H9 (cell line): ENCODE measurements at regions not wholly inside any gene's neighbourhood (a gene's known extent, or its start where the extent isn't known, plus 50 kb on each side); places are given as distances from the start of the nearest gene placed in this dataset.

Experiments
- DNase-seq: peaks from one replicate; pipeline ENCODE4 v3.0.0-alpha.2; 2017
- H2AFZ ChIP-seq: one replicate; pipeline ENCODE4 v1.6.1; 2013; ENCODE audit warnings: mild to moderate bottlenecking, low read length, control low read depth, moderate library complexity
- H2AK5ac ChIP-seq: 2 replicates; pipeline ENCODE4 v1.6.1; 2013; ENCODE audit warnings: low read length, control low read depth, mixed read lengths; ENCODE audit not compliant: insufficient read length
- H2BK120ac ChIP-seq: one replicate; pipeline ENCODE4 v1.6.1; 2013; ENCODE audit warnings: low read depth, mild to moderate bottlenecking, low read length, control low read depth, inconsistent platforms; ENCODE audit not compliant: poor library complexity, severe bottlenecking
- H2BK12ac ChIP-seq: 2 replicates; pipeline ENCODE4 v1.6.1; 2013; ENCODE audit warnings: low read length, control low read depth, mixed read lengths, low read depth; ENCODE audit not compliant: insufficient read length
- H2BK15ac ChIP-seq: 2 replicates; pipeline ENCODE4 v1.6.1; 2013; ENCODE audit warnings: low read depth, low read length, control low read depth
- H2BK20ac ChIP-seq: one replicate; pipeline ENCODE4 v1.6.1; 2013; ENCODE audit warnings: low read depth, mild to moderate bottlenecking, low read length, control low read depth, inconsistent platforms; ENCODE audit not compliant: poor library complexity, severe bottlenecking
- H2BK5ac ChIP-seq: 2 replicates; pipeline ENCODE4 v1.6.1; 2013; ENCODE audit warnings: low read length, control low read depth, mixed read lengths; ENCODE audit not compliant: insufficient read length
- H3K14ac ChIP-seq: 2 replicates; pipeline ENCODE4 v1.6.1; 2013; ENCODE audit warnings: low read length, control low read depth; ENCODE audit not compliant: insufficient read depth
- H3K18ac ChIP-seq: 2 replicates; pipeline ENCODE4 v1.6.1; 2013; ENCODE audit warnings: low read depth, mild to moderate bottlenecking, mixed read lengths, low read length, control low read depth; ENCODE audit not compliant: insufficient read length
- H3K23ac ChIP-seq: 2 replicates; pipeline ENCODE4 v1.6.1; 2013; ENCODE audit warnings: low read length, control low read depth, mixed read lengths, low read depth; ENCODE audit not compliant: insufficient read length
- H3K23me2 ChIP-seq: 2 replicates; pipeline ENCODE4 v1.6.1; 2013; ENCODE audit warnings: low read depth, mild to moderate bottlenecking, mixed read lengths, low read length, control low read depth; ENCODE audit not compliant: insufficient read length, poor library complexity, severe bottlenecking
- H3K27ac ChIP-seq: 2 replicates; pipeline ENCODE4 v1.5.1; 2013; ENCODE audit warnings: low read length, control low read depth, mixed read lengths, low read depth; ENCODE audit not compliant: insufficient read length
- H3K27me3 ChIP-seq: 2 replicates; pipeline ENCODE4 v1.6.1; 2013; ENCODE audit warnings: low read length, control low read depth, inconsistent platforms; ENCODE audit not compliant: insufficient read depth
- H3K4ac ChIP-seq: 2 replicates; pipeline ENCODE4 v1.6.1; 2013; ENCODE audit warnings: low read depth, mild to moderate bottlenecking, control low read depth, inconsistent platforms, low read length, moderate library complexity
- H3K4me1 ChIP-seq: 2 replicates; pipeline ENCODE4 v1.6.1; 2013; ENCODE audit warnings: low read length, control low read depth, inconsistent platforms; ENCODE audit not compliant: insufficient read depth
- H3K4me2 ChIP-seq: 2 replicates; pipeline ENCODE4 v1.6.1; 2013; ENCODE audit warnings: low read length, control low read depth, mixed read lengths; ENCODE audit not compliant: insufficient read length, insufficient read depth
- H3K56ac ChIP-seq: 2 replicates; pipeline ENCODE4 v1.6.1; 2013; ENCODE audit warnings: low read depth, mild to moderate bottlenecking, mixed read lengths, low read length, control low read depth; ENCODE audit not compliant: insufficient read length
- H3K79me1 ChIP-seq: 2 replicates; pipeline ENCODE4 v1.6.1; 2013; ENCODE audit warnings: low read depth, mild to moderate bottlenecking, moderate library complexity, low read length, control low read depth, inconsistent platforms; ENCODE audit not compliant: insufficient read depth, poor library complexity, severe bottlenecking
- H3K79me2 ChIP-seq: 2 replicates; pipeline ENCODE4 v1.6.1; 2013; ENCODE audit warnings: low read length, control low read depth, inconsistent platforms; ENCODE audit not compliant: insufficient read depth
- H3K9ac ChIP-seq: 2 replicates; pipeline ENCODE4 v1.6.1; 2013; ENCODE audit warnings: low read length, control low read depth, mixed read lengths; ENCODE audit not compliant: insufficient read length; ENCODE audit errors: extremely low read depth
- H3K9me3 ChIP-seq: one replicate; pipeline ENCODE4 v1.6.1; 2013; ENCODE audit warnings: low read depth, low read length, inconsistent platforms; ENCODE audit not compliant: control insufficient read depth
- H3T11ph ChIP-seq: one replicate; pipeline ENCODE4 v1.6.1; 2013; ENCODE audit warnings: mild to moderate bottlenecking, low read length, control low read depth, inconsistent platforms
- H4K20me1 ChIP-seq: one replicate; pipeline ENCODE4 v1.6.1; 2013; ENCODE audit not compliant: control insufficient read depth, insufficient read length, insufficient read depth
- H4K5ac ChIP-seq: 2 replicates; pipeline ENCODE4 v1.6.1; 2013; ENCODE audit warnings: low read depth, mild to moderate bottlenecking, mixed read lengths, low read length, control low read depth; ENCODE audit not compliant: insufficient read length
- H4K8ac ChIP-seq: replicated peaks from 2 replicates; pipeline ENCODE4 v1.6.1; 2013; ENCODE audit warnings: low read length, control low read depth, mixed read lengths, low read depth; ENCODE audit not compliant: insufficient read length
- H4K91ac ChIP-seq: 2 replicates; pipeline ENCODE4 v1.6.1; 2013; ENCODE audit warnings: low read depth, mild to moderate bottlenecking, moderate library complexity, mixed read lengths, low read length, control low read depth; ENCODE audit not compliant: insufficient read length
- H3K27ac Mint-ChIP-seq, 3 experiments: 2 replicates in 2 of 3; 3 replicates in 1 of 3; pipeline ENCODE4 v1.8.0; 2020 to 2021; ENCODE audit warnings: mixed read lengths in 3 of 3, mild to moderate bottlenecking in 1 of 3, moderate library complexity in 1 of 3
- H3K27me3 Mint-ChIP-seq: 2 replicates; pipeline ENCODE4 v1.8.0; 2021; ENCODE audit warnings: low read depth, mild to moderate bottlenecking, moderate library complexity, mixed read lengths
- H3K36me3 Mint-ChIP-seq, 3 experiments: 2 replicates in 2 of 3; 3 replicates in 1 of 3; pipeline ENCODE4 v1.8.0; 2020 to 2021; ENCODE audit warnings: low read depth in 3 of 3, mixed read lengths in 3 of 3; ENCODE audit not compliant: insufficient read depth in 1 of 3
- H3K4me1 Mint-ChIP-seq, 2 experiments: 2 replicates each; pipeline ENCODE4 v1.8.0; 2020; ENCODE audit warnings: mixed read lengths in 2 of 2
- H3K4me3 Mint-ChIP-seq, 2 experiments: 2 replicates in 1 of 2; 3 replicates in 1 of 2; pipeline ENCODE4 v1.8.0; 2020 to 2021; ENCODE audit warnings: mild to moderate bottlenecking in 2 of 2, mixed read lengths in 2 of 2, moderate library complexity in 1 of 2
- H3K9me3 Mint-ChIP-seq, 2 experiments: 2 replicates in 1 of 2; 3 replicates in 1 of 2; pipeline ENCODE4 v1.8.0; 2020; ENCODE audit warnings: mild to moderate bottlenecking in 2 of 2, mixed read lengths in 2 of 2, moderate library complexity in 1 of 2
- CTCF ChIP-seq: fragments of 200-600 bp; sonication (generic); conservative IDR thresholded peaks from 3 replicates; pipeline ENCODE4 v1.8.0; 2021; ENCODE audit warnings: antibody characterized with exemption, mild to moderate bottlenecking
- WGBS: extraction: QIAGEN DNeasy Blood & Tissue Kit; methylation state at CpG from one replicate; pipeline ENCODE4 v1.1.7; 2013; ENCODE audit warnings: missing lambda C conversion rate, low lambda C conversion rate, mixed read lengths; ENCODE audit not compliant: insufficient read length; ENCODE audit errors: extremely low coverage; 5-methylcytosine and 5-hydroxymethylcytosine counted together

GRCh38 chr1:54461731-54462596 is 55.8 kb upstream of the SSBP3 start:
- H3K56ac ChIP-seq, result no peak overlapping the region
- no peak overlapping the region for H3T11ph ChIP-seq
- TF ChIP-seq CTCF, result no peak
- no CpG with 5 or more reads among the region's 16 CpGs for whole genome bisulfite sequencing
- H2BK12ac ChIP-seq, result no peak overlapping the region
- no peaks in the 10 kb centered on the region for H3K9me3 ChIP-seq
- no peak overlapping the region for H3K9ac ChIP-seq
- no peak for DNase-seq
- no peaks in the 10 kb centered on the region for H3K36me3 Mint-ChIP-seq
- no peak overlapping the region for H2BK5ac ChIP-seq
- no peaks in the 10 kb centered on the region for H3K79me1 ChIP-seq
- peaks cover 4% of the 10 kb centered on the region for H3K27me3 Mint-ChIP-seq
- no peaks in the 10 kb centered on the region for H3K27me3 ChIP-seq
- H3K23me2 ChIP-seq, result no peaks in the 10 kb centered on the region
- H3K27ac ChIP-seq, result no peak overlapping the region
- peaks cover 14% of the 10 kb centered on the region; the same call in 1 of the 2 replicates for H3K4me1 ChIP-seq
- H3K4me2 ChIP-seq, result no peak overlapping the region
- no peak overlapping the region for H3K14ac ChIP-seq
- H2BK20ac ChIP-seq, result no peak overlapping the region
- no peak overlapping the region for H2BK120ac ChIP-seq
- H3K9me3 Mint-ChIP-seq, result no peaks in the 10 kb centered on the region
- no peak overlapping the region for H3K4ac ChIP-seq
- peak overlapping the region in 1 of 3 experiments; percentile 70; a peak in 1 of 7 replicates for H3K27ac Mint-ChIP-seq
- peak overlapping the region in 1 of 2 experiments; percentile 38; a peak in 1 of 5 replicates for H3K4me3 Mint-ChIP-seq
- H4K8ac ChIP-seq, result no peak overlapping the region
- H2AK5ac ChIP-seq, result no peak overlapping the region
- H4K91ac ChIP-seq, result no peak overlapping the region
- no peak overlapping the region for H4K5ac ChIP-seq
- peaks cover 55 to 68% of the 10 kb centered on the region in 2 experiments for H3K4me1 Mint-ChIP-seq
- no peak overlapping the region for H2AFZ ChIP-seq
- no peak overlapping the region for H3K18ac ChIP-seq
- no peak overlapping the region for H2BK15ac ChIP-seq
- no peak overlapping the region for H3K23ac ChIP-seq
- no peaks in the 10 kb centered on the region for H3K79me2 ChIP-seq
- no peaks in the 10 kb centered on the region for H4K20me1 ChIP-seq
